Astrocyte (in vitro differentiated cells and primary cell): ENCODE measurements at regions not wholly inside any gene's neighbourhood (a gene's known extent, or its start where the extent isn't known, plus 50 kb on each side); places are given as distances from the start of the nearest gene placed in this dataset.

Experiments
- DNase-seq: peaks from one replicate; pipeline ENCODE4 v3.0.0-alpha.2; 2010; ENCODE audit warnings: low read depth
- FAIRE-seq: peaks from 2 replicates; lab custom pipeline; 2011; peaks lifted over from hg19 to GRCh38; lab: Jason Lieb, UNC
- H2AFZ ChIP-seq: 2 replicates; pipeline ENCODE4 v1.6.0; 2012; ENCODE audit warnings: low read depth, low read length, inconsistent platforms
- H3K27ac ChIP-seq: 2 replicates; pipeline ENCODE4 v1.5.1; 2011; ENCODE audit warnings: low read depth, low read length, inconsistent platforms
- H3K27me3 ChIP-seq: 2 replicates; pipeline ENCODE4 v1.6.0; 2011; ENCODE audit warnings: low read length, inconsistent platforms; ENCODE audit not compliant: insufficient read depth
- H3K36me3 ChIP-seq: 2 replicates; pipeline ENCODE4 v1.5.1; 2011; ENCODE audit warnings: low read length, inconsistent platforms; ENCODE audit not compliant: insufficient read depth
- H3K4me1 ChIP-seq: 2 replicates; pipeline ENCODE4 v1.5.1; 2011; ENCODE audit warnings: low read length, inconsistent platforms; ENCODE audit not compliant: insufficient read depth
- H3K4me2 ChIP-seq: 2 replicates; pipeline ENCODE4 v1.6.0; 2012; ENCODE audit warnings: low read length, inconsistent platforms
- H3K4me3 ChIP-seq: 2 replicates; pipeline ENCODE4 v1.5.1; 2011; ENCODE audit warnings: low read depth, mild to moderate bottlenecking, low read length, inconsistent platforms; ENCODE audit not compliant: insufficient read depth
- H3K79me2 ChIP-seq: 2 replicates; pipeline ENCODE4 v1.6.0; 2012; ENCODE audit warnings: mild to moderate bottlenecking, low read length, inconsistent platforms; ENCODE audit not compliant: insufficient read depth
- H3K9ac ChIP-seq: 2 replicates; pipeline ENCODE4 v1.6.0; 2012; ENCODE audit warnings: mild to moderate bottlenecking, low read length, inconsistent platforms
- H3K9me3 ChIP-seq: 2 replicates; pipeline ENCODE4 v1.5.1; 2012; ENCODE audit warnings: low read depth, mild to moderate bottlenecking, low read length, inconsistent platforms; ENCODE audit not compliant: insufficient read depth
- H4K20me1 ChIP-seq: 2 replicates; pipeline ENCODE4 v1.6.0; 2012; ENCODE audit warnings: low read length, inconsistent platforms; ENCODE audit not compliant: insufficient read depth
- H3K27ac Mint-ChIP-seq: one replicate; pipeline ENCODE4 v1.8.0; 2021; ENCODE audit warnings: mild to moderate bottlenecking, mixed read lengths; ENCODE audit not compliant: unreplicated experiment
- H3K27me3 Mint-ChIP-seq: one replicate; pipeline ENCODE4 v1.8.0; 2021; ENCODE audit warnings: low read depth, mixed read lengths; ENCODE audit not compliant: unreplicated experiment
- H3K36me3 Mint-ChIP-seq: one replicate; pipeline ENCODE4 v1.8.0; 2021; ENCODE audit warnings: low read depth, mixed read lengths; ENCODE audit not compliant: unreplicated experiment
- H3K4me1 Mint-ChIP-seq: one replicate; pipeline ENCODE4 v1.8.0; 2021; ENCODE audit warnings: low read depth, mixed read lengths; ENCODE audit not compliant: unreplicated experiment
- H3K4me3 Mint-ChIP-seq: one replicate; pipeline ENCODE4 v1.8.0; 2021; ENCODE audit warnings: mild to moderate bottlenecking, moderate library complexity, mixed read lengths; ENCODE audit not compliant: unreplicated experiment
- H3K9me3 Mint-ChIP-seq: one replicate; pipeline ENCODE4 v1.8.0; 2021; ENCODE audit warnings: mild to moderate bottlenecking, mixed read lengths; ENCODE audit not compliant: unreplicated experiment
- CTCF ChIP-seq: IDR thresholded peaks from 2 replicates; pipeline ENCODE4 v1.5.1; 2011; ENCODE audit warnings: low read depth, mild to moderate bottlenecking, inconsistent platforms, low read length, moderate library complexity; ENCODE audit not compliant: insufficient read depth
- EZH2 ChIP-seq: IDR thresholded peaks from 2 replicates; pipeline ENCODE4 v1.6.1; 2012; ENCODE audit warnings: mild to moderate bottlenecking, low read length, inconsistent platforms; ENCODE audit not compliant: insufficient read depth

DNA sequence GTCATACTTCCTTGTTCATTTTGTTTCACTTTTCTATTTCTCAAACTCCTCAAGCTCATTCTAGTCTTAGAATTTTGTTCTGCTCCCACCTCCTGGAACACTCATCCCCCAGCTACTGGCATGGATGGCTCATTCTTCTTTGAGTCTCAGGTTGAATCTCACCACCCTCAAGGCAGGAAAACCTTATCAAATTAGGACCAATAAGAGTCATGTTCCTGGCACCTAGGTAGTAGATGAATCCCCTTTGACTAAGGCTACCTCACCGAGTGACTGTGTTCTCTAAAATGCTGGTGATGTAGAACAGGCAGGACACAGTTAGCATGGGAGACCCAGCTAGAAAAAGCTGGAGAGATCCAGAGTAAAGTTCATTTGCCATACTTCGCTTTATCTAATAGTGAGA is 1050.8 kb upstream of the EEF2KMT start:
- H3K27me3 Mint-ChIP-seq, result peaks cover 8% of the 10 kb centered on the region
- no peak for FAIRE-seq

DNA sequence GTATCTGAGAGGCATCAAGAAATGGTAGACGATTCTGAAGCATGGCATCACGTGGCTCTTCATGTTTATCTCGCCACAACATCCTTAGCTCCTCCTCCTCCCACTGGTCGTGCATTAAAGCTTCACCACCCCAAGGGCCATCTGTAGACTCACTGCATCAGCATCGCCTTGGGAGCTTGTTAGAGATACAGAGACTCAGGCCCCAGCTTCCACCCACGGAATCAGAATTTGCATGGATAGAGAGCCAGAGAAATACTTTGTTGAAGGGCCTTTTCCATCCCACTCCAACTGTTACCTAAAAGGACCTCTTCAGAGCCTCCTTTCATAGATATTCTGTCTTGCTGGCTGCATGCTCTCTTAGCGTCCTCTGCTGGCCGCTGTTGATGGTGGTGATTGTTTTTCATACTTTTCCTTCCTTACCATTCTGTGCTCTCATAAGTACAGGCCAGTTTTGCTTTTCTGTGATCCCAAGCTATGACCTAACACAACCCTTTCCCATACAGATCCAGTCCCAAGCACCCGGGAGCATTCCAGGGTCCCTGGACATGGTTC is 1049.4 kb upstream of the EEF2KMT start:
- peaks cover 6% of the 10 kb centered on the region for H3K9me3 Mint-ChIP-seq
- FAIRE-seq, result no peak
- H3K4me1 Mint-ChIP-seq, result no peaks in the 10 kb centered on the region

More for the DNA sequence above, 1050.8 kb upstream of the EEF2KMT start:
- Mint-ChIP-seq H3K27ac (no peak overlapping the region), H3K36me3 (no peaks in the 10 kb centered on the region), H3K4me3 (no peak overlapping the region), H3K4me1 (no peaks in the 10 kb centered on the region), H3K9me3 (peaks cover 6% of the 10 kb centered on the region)
- Histone ChIP-seq H3K4me1 (no peaks in the 10 kb centered on the region), H3K27me3 (no peaks in the 10 kb centered on the region), H3K9me3 (no peaks in the 10 kb centered on the region), H2AFZ (no peak overlapping the region), H3K4me2 (no peak overlapping the region), H3K79me2 (no peaks in the 10 kb centered on the region), H3K36me3 (no peaks in the 10 kb centered on the region), H4K20me1 (no peaks in the 10 kb centered on the region), H3K27ac (no peak overlapping the region), H3K4me3 (no peak overlapping the region), H3K9ac (no peak overlapping the region)
- no peak for TF ChIP-seq CTCF
- TF ChIP-seq EZH2, result no peak
- DNase-seq, result no peak

More for the DNA sequence above, 1049.4 kb upstream of the EEF2KMT start:
- no peaks in the 10 kb centered on the region for H3K36me3 ChIP-seq
- H3K79me2 ChIP-seq, result no peaks in the 10 kb centered on the region
- H4K20me1 ChIP-seq, result no peaks in the 10 kb centered on the region
- no peak overlapping the region for H2AFZ ChIP-seq
- TF ChIP-seq EZH2 (no peak), CTCF (no peak)
- H3K27me3 Mint-ChIP-seq, result peaks cover 11% of the 10 kb centered on the region
- H3K4me3 ChIP-seq, result no peak overlapping the region
- H3K27me3 ChIP-seq, result no peaks in the 10 kb centered on the region
- no peaks in the 10 kb centered on the region for H3K4me1 ChIP-seq
- no peaks in the 10 kb centered on the region for H3K9me3 ChIP-seq
- no peak overlapping the region for H3K9ac ChIP-seq
- no peak for DNase-seq
- no peak overlapping the region for H3K4me2 ChIP-seq
- no peak overlapping the region for H3K4me3 Mint-ChIP-seq
- H3K27ac ChIP-seq, result no peak overlapping the region
- no peaks in the 10 kb centered on the region for H3K36me3 Mint-ChIP-seq
- H3K27ac Mint-ChIP-seq, result no peak overlapping the region
